Thoracic aorta (tissue), 2 donors: ENCODE measurements at regions not wholly inside any gene's neighbourhood (a gene's known extent, or its start where the extent isn't known, plus 50 kb on each side); places are given as distances from the start of the nearest gene placed in this dataset.

Experiments used
- ATAC-seq: fragments of 150-250 bp; one replicate; pipeline ENCODE4 v1.8.0; 2017; ENCODE audit warnings: low read depth; ENCODE audit not compliant: insufficient number of reproducible peaks, low FRiP score
- DNase-seq: peaks from one replicate; pipeline ENCODE4 v3.0.0-alpha.2; 2020; ENCODE audit warnings: low spot score
- H3K27ac ChIP-seq, 2 donors: fragments of 200-600 bp; sonication (generic); 1 replicate in 1 of 2; 2 replicates in 1 of 2; pipeline ENCODE4 v1.5.1; 2016; ENCODE audit warnings: mild to moderate bottlenecking in 2 of 2, moderate library complexity in 2 of 2
- H3K27me3 ChIP-seq: fragments of 200-600 bp; sonication (generic); replicated peaks from 2 replicates; pipeline ENCODE4 v1.6.0; 2016; ENCODE audit warnings: mild to moderate bottlenecking; ENCODE audit not compliant: insufficient read depth
- H3K36me3 ChIP-seq: fragments of 200-600 bp; sonication (generic); one replicate; pipeline ENCODE4 v1.5.1; 2016
- H3K4me1 ChIP-seq, 2 donors: fragments of 200-600 bp; sonication (generic); 1 replicate in 1 of 2; 2 replicates in 1 of 2; pipeline versions ENCODE4 v1.5.1 to v1.6.0; 2016; ENCODE audit warnings: low read depth in 2 of 2, mild to moderate bottlenecking in 1 of 2; ENCODE audit not compliant: control insufficient read depth in 1 of 2
- H3K4me3 ChIP-seq: fragments of 200-600 bp; sonication (generic); 2 replicates; pipeline ENCODE4 v1.5.1; 2016; ENCODE audit warnings: mild to moderate bottlenecking
- H3K9me3 ChIP-seq: fragments of 200-600 bp; sonication (generic); 2 replicates; pipeline ENCODE4 v1.5.1; 2016
- CTCF ChIP-seq: fragments of 200-600 bp; sonication (generic); IDR thresholded peaks from one replicate; pipeline ENCODE4 v1.5.1; 2019; ENCODE audit warnings: antibody characterized with exemption

- Histone ChIP-seq H3K36me3 (no peaks in the 10 kb centered on the region), H3K27me3 (no peaks in the 10 kb centered on the region), H3K9me3 (no peaks in the 10 kb centered on the region), H3K4me3 (no peak overlapping the region), H3K4me1 (peaks cover 0 to 4% of the 10 kb centered on the region in 2 donors), H3K27ac (no peak overlapping the region)
- DNase-seq (no peak), ATAC-seq (no peak)
- TF ChIP-seq CTCF: no peak
Observed at GRCh38 chr5:106167766-106168165, 1503.0 kb downstream of the EFNA5 start.

GRCh38 chr5:106163233-106163632 is 1507.5 kb downstream of the EFNA5 start:
- no peak for TF ChIP-seq CTCF

GRCh38 chr5:106159616-106160015 is 1511.1 kb downstream of the EFNA5 start:
- no peaks in the 10 kb centered on the region for H3K27me3 ChIP-seq
- DNase-seq: no peak
- no peak for TF ChIP-seq CTCF
- no peak overlapping the region for H3K4me3 ChIP-seq
- no peaks in the 10 kb centered on the region for H3K9me3 ChIP-seq
- no peaks in the 10 kb centered on the region for H3K36me3 ChIP-seq
- ATAC-seq: no peak
- H3K27ac ChIP-seq: no peak overlapping the region
- H3K4me1 ChIP-seq: no peaks in the 10 kb centered on the region

More at GRCh38 chr5:106163233-106163632, 1507.5 kb downstream of the EFNA5 start:
- H3K9me3 ChIP-seq: no peaks in the 10 kb centered on the region
- ATAC-seq (no peak), DNase-seq (no peak)
- no peak overlapping the region for H3K4me3 ChIP-seq
- H3K27me3 ChIP-seq: no peaks in the 10 kb centered on the region
- peaks cover 0 to 4% of the 10 kb centered on the region in 2 donors for H3K4me1 ChIP-seq
- no peaks in the 10 kb centered on the region for H3K36me3 ChIP-seq
- no peak overlapping the region for H3K27ac ChIP-seq

- Histone ChIP-seq H3K36me3 (no peaks in the 10 kb centered on the region), H3K4me3 (no peak overlapping the region), H3K27ac (no peak overlapping the region), H3K4me1 (no peaks in the 10 kb centered on the region), H3K9me3 (no peaks in the 10 kb centered on the region), H3K27me3 (no peaks in the 10 kb centered on the region)
- ATAC-seq: no peak
- DNase-seq: no peak
- no peak for TF ChIP-seq CTCF
Observed at GRCh38 chr5:106154280-106154716, 1516.4 kb downstream of the EFNA5 start.

GRCh38 chr5:106152569-106152968 is 1518.2 kb downstream of the EFNA5 start:
- Histone ChIP-seq H3K36me3 (no peaks in the 10 kb centered on the region), H3K4me3 (no peak overlapping the region), H3K4me1 (no peaks in the 10 kb centered on the region), H3K27me3 (no peaks in the 10 kb centered on the region), H3K9me3 (no peaks in the 10 kb centered on the region), H3K27ac (no peak overlapping the region)
- no peak for TF ChIP-seq CTCF
- ATAC-seq: no peak
- DNase-seq: no peak
